ENCODE measurements at regions not wholly inside any gene's neighbourhood (a gene's known extent, or its start where the extent isn't known, plus 50 kb on each side); places are given as distances from the start of the nearest gene placed in this dataset.

- TF ChIP-seq CTCF (IDR thresholded peaks at IDR 0.05) = no peak
- no peak for TF ChIP-seq POLR2A (IDR thresholded peaks at IDR 0.05)
Observed at GRCh38 chr5:14953075-14953607, 81.6 kb upstream of the ANKH start.
